ENCODE measurements at regions not wholly inside any gene's neighbourhood (a gene's known extent, or its start where the extent isn't known, plus 50 kb on each side); places are given as distances from the start of the nearest gene placed in this dataset.

GRCh38 chr18:64852281-64852680 is 703.4 kb upstream of the LINC00305 start:
- TF ChIP-seq CTCF (IDR thresholded peaks at IDR 0.05; ENCODE audit: insufficient read depth, low read length) (no peak), GABPA (IDR thresholded peaks at IDR 0.05; ENCODE audit: low read depth) (no peak), POLR2AphosphoS5 (IDR thresholded peaks at IDR 0.05; ENCODE audit: low read depth) (no peak)
